B cell (primary cell): ENCODE measurements at regions not wholly inside any gene's neighbourhood (a gene's known extent, or its start where the extent isn't known, plus 50 kb on each side); places are given as distances from the start of the nearest gene placed in this dataset.

Experiments
- ATAC-seq: fragments of 200-7000 bp; cut with Tn5 transposase; one replicate; pipeline ENCODE4 v1.10.0; 2021; ENCODE audit warnings: low read depth, mild to moderate bottlenecking, moderate number of reproducible peaks, moderate library complexity
- CTCF ChIA-PET: fragments of 350-600 bp; sonication (Branson Sonifier 250); formaldehyde crosslinking; loops from one replicate; lab custom pipeline; 2021; ENCODE audit warnings: antibody characterized with exemption, inconsistent platforms; lab: Charles Lee
- POLR2A ChIA-PET: fragments of 350-600 bp; sonication (Branson Sonifier 250); formaldehyde crosslinking; loops from one replicate; lab custom pipeline; 2021; ENCODE audit warnings: antibody characterized with exemption; lab: Charles Lee
- DNase-seq: peaks from one replicate; pipeline ENCODE4 v3.0.0; 2013
- H2AFZ ChIP-seq: 2 replicates; pipeline ENCODE4 v1.6.1; 2012; ENCODE audit warnings: mild to moderate bottlenecking, low read depth, low read length; ENCODE audit not compliant: insufficient read depth, poor library complexity, severe bottlenecking
- H3K27ac ChIP-seq, 2 donors: 1 replicate in 1 of 2; 2 replicates in 1 of 2; pipeline ENCODE4 v1.5.1; 2012 to 2013; ENCODE audit warnings: low read length in 2 of 2, mild to moderate bottlenecking in 2 of 2, moderate library complexity in 1 of 2
- H3K27me3 ChIP-seq, 4 experiments: fragments of 200-600 bp in 1 of 4; sonication (generic) in 1 of 4; replicated peaks in 1 of 4; 1 replicate in 2 of 4; 2 replicates in 2 of 4; pipeline versions ENCODE4 v1.6.1 to v1.7.0; 2013 to 2016; ENCODE audit warnings: low read length in 3 of 4, mild to moderate bottlenecking in 2 of 4, mixed read lengths in 1 of 4, moderate library complexity in 1 of 4; ENCODE audit not compliant: insufficient read depth in 4 of 4, control insufficient read depth in 3 of 4; ENCODE audit errors: control extremely low read depth in 1 of 4
- H3K36me3 ChIP-seq, 2 experiments: replicated peaks in 1 of 2; 1 replicate in 1 of 2; 2 replicates in 1 of 2; pipeline versions ENCODE4 v1.6.1 to v1.7.1; 2013; ENCODE audit warnings: low read length in 1 of 2; ENCODE audit not compliant: insufficient read depth in 2 of 2, control insufficient read depth in 1 of 2; ENCODE audit errors: control extremely low read depth in 1 of 2, extremely low read depth in 1 of 2
- H3K4me1 ChIP-seq, 2 donors: fragments of 200-600 bp in 1 of 2; sonication (generic) in 1 of 2; 1 replicate in 1 of 2; 2 replicates in 1 of 2; pipeline versions ENCODE4 v1.5.1 to v1.6.1; 2013 to 2017; ENCODE audit warnings: low read length in 2 of 2; ENCODE audit not compliant: control insufficient read depth in 2 of 2, insufficient read depth in 2 of 2
- H3K4me2 ChIP-seq: replicated peaks from 2 replicates; pipeline ENCODE3; 2012; ENCODE audit warnings: mild to moderate bottlenecking, low read depth, low read length; ENCODE audit not compliant: poor library complexity, severe bottlenecking
- H3K4me3 ChIP-seq, 5 experiments: fragments of 200-600 bp in 1 of 5; sonication (generic) in 1 of 5; 1 replicate in 3 of 5; 2 replicates in 2 of 5; pipeline versions ENCODE4 v1.5.1 to v1.7.0; 2011 to 2016; ENCODE audit warnings: low read length in 4 of 5, mild to moderate bottlenecking in 4 of 5, low read depth in 2 of 5, control low read depth in 1 of 5, moderate library complexity in 1 of 5; ENCODE audit not compliant: insufficient read depth in 1 of 5; ENCODE audit errors: control extremely low read depth in 1 of 5, extremely low read depth in 1 of 5
- H3K79me2 ChIP-seq: fragments of 200-600 bp; sonication (generic); one replicate; pipeline ENCODE4 v1.6.0; 2016; ENCODE audit warnings: low read length; ENCODE audit not compliant: control insufficient read depth, insufficient read depth
- H3K9ac ChIP-seq: fragments of 200-600 bp; sonication (generic); 2 replicates; pipeline ENCODE4 v1.6.1; 2017; ENCODE audit warnings: mild to moderate bottlenecking, low read length, moderate library complexity
- H3K9me3 ChIP-seq, 3 donors: one replicate each; pipeline versions ENCODE4 v1.6.1 to v1.7.1; 2013; ENCODE audit warnings: low read length in 2 of 3; ENCODE audit not compliant: control insufficient read depth in 2 of 3, insufficient read depth in 1 of 3; ENCODE audit errors: control extremely low read depth in 1 of 3
- H4K20me1 ChIP-seq: 2 replicates; pipeline ENCODE4 v1.6.0; 2012; ENCODE audit warnings: mild to moderate bottlenecking, low read length; ENCODE audit not compliant: insufficient read depth, control insufficient read depth, poor library complexity, severe bottlenecking
- H3K27ac Mint-ChIP-seq: one replicate; pipeline ENCODE4 v1.8.0; 2021; ENCODE audit warnings: mixed read lengths
- H3K27me3 Mint-ChIP-seq: one replicate; pipeline ENCODE4 v1.8.0; 2021; ENCODE audit warnings: mixed read lengths
- H3K4me1 Mint-ChIP-seq: one replicate; pipeline ENCODE4 v1.8.0; 2021; ENCODE audit warnings: mixed read lengths
- H3K4me3 Mint-ChIP-seq: one replicate; pipeline ENCODE4 v1.8.0; 2021; ENCODE audit warnings: mixed read lengths
- H3K9me3 Mint-ChIP-seq: one replicate; pipeline ENCODE4 v1.8.0; 2022; ENCODE audit warnings: mixed read lengths; ENCODE audit not compliant: insufficient read depth
- EZH2 ChIP-seq: IDR thresholded peaks from 2 replicates; pipeline ENCODE4 v1.6.1; 2012; ENCODE audit warnings: borderline replicate concordance, low read depth, mild to moderate bottlenecking, moderate library complexity, low read length; ENCODE audit not compliant: insufficient read depth, poor library complexity, severe bottlenecking
- WGBS: methylation state at CpG from one replicate; pipeline ENCODE4 v1.1.5; 2013; ENCODE audit warnings: missing lambda C conversion rate; ENCODE audit not compliant: insufficient coverage; 5-methylcytosine and 5-hydroxymethylcytosine counted together
- intact Hi-C: fragments of 100-400 bp; cut with micrococcal nuclease; formaldehyde crosslinking; loops from one replicate; pipeline ENCODE4 v1.10.0; 2022
- TF ChIP-seq, protein P1 (sequence below): fragments of 200-600 bp; IDR thresholded peaks from one replicate; pipeline ENCODE4 v1.8.0; 2022; ENCODE audit warnings: antibody characterized with exemption, mild to moderate bottlenecking

- WGBS, result no CpG with 5 or more reads among the region's 5 CpGs
- Mint-ChIP-seq H3K4me1 (peaks cover 4% of the 10 kb centered on the region), H3K4me3 (no peak overlapping the region), H3K27ac (no peak overlapping the region), H3K9me3 (no peaks in the 10 kb centered on the region), H3K27me3 (peaks cover 31% of the 10 kb centered on the region)
- H3K4me1 ChIP-seq, result peaks cover 0 to under 1% of the 10 kb centered on the region in 2 donors
- CTCF ChIA-PET, result no interaction called here
- no peak for DNase-seq
- no peaks in the 10 kb centered on the region for H4K20me1 ChIP-seq
- no peak overlapping the region for H3K9ac ChIP-seq
- POLR2A ChIA-PET, result no interaction called here
- no peak overlapping the region for H3K27ac ChIP-seq
- no peak overlapping the region for H3K4me3 ChIP-seq
- H3K79me2 ChIP-seq, result no peaks in the 10 kb centered on the region
- H3K36me3 ChIP-seq, result no peaks in the 10 kb centered on the region
- peaks cover 0 to 14% (median 5%) of the 10 kb centered on the region in 4 experiments for H3K27me3 ChIP-seq
- TF ChIP-seq, protein P1, sequence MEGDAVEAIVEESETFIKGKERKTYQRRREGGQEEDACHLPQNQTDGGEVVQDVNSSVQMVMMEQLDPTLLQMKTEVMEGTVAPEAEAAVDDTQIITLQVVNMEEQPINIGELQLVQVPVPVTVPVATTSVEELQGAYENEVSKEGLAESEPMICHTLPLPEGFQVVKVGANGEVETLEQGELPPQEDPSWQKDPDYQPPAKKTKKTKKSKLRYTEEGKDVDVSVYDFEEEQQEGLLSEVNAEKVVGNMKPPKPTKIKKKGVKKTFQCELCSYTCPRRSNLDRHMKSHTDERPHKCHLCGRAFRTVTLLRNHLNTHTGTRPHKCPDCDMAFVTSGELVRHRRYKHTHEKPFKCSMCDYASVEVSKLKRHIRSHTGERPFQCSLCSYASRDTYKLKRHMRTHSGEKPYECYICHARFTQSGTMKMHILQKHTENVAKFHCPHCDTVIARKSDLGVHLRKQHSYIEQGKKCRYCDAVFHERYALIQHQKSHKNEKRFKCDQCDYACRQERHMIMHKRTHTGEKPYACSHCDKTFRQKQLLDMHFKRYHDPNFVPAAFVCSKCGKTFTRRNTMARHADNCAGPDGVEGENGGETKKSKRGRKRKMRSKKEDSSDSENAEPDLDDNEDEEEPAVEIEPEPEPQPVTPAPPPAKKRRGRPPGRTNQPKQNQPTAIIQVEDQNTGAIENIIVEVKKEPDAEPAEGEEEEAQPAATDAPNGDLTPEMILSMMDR, result no peak
- TF ChIP-seq EZH2, result no peak
- H2AFZ ChIP-seq, result no peak overlapping the region
- ATAC-seq, result no peak
- no peak overlapping the region for H3K4me2 ChIP-seq
- intact Hi-C loops, result no loop called here
- no peaks in the 10 kb centered on the region for H3K9me3 ChIP-seq
These were observed 170.7 kb downstream of the HERPUD2 start for GRCh38 chr7:35524112-35524804.

DNA sequence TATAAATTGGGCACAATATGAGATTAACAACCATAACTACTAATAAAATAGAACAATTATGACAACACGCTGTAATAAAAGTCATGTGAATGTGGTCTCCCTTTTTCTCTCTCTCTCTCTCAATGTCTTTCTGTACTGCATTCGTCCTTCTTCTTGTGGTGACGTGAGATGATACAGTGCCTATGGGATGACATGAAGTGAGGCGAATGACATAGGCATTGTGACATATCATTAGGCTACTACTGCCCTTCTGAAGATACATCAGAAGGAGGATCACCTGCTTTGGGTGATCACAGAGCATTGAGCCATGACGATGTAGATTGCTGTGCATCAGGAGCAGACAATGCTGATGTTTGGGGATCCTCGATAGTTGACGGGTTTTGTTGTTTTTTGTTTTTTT is 171.6 kb downstream of the HERPUD2 start:
- ATAC-seq, result no peak
- H3K27ac Mint-ChIP-seq, result no peak overlapping the region
- CTCF ChIA-PET, result no interaction called here

More for the DNA sequence above, 171.6 kb downstream of the HERPUD2 start:
- peaks cover 31% of the 10 kb centered on the region for H3K27me3 Mint-ChIP-seq
- no peaks in the 10 kb centered on the region for H3K36me3 ChIP-seq
- no peak overlapping the region for H3K27ac ChIP-seq
- H2AFZ ChIP-seq, result no peak overlapping the region
- TF ChIP-seq, protein P1, result no peak
- TF ChIP-seq EZH2, result no peak
- no peak overlapping the region for H3K4me3 ChIP-seq
- 83% methylated on average over 2 of the region's 7 CpGs for WGBS
- H3K4me1 ChIP-seq, result no peaks in the 10 kb centered on the region
- DNase-seq, result no peak
- H3K79me2 ChIP-seq, result no peaks in the 10 kb centered on the region
- no peaks in the 10 kb centered on the region for H3K9me3 Mint-ChIP-seq
- no peak overlapping the region for H3K4me2 ChIP-seq
- H3K27me3 ChIP-seq, result peaks cover 0 to 16% (median 5%) of the 10 kb centered on the region in 4 experiments
- POLR2A ChIA-PET, result no interaction called here
- no peaks in the 10 kb centered on the region for H4K20me1 ChIP-seq
- H3K4me1 Mint-ChIP-seq, result peaks cover 4% of the 10 kb centered on the region
- intact Hi-C loops, result no loop called here
- no peaks in the 10 kb centered on the region for H3K9me3 ChIP-seq
- H3K9ac ChIP-seq, result no peak overlapping the region
- H3K4me3 Mint-ChIP-seq, result no peak overlapping the region
